DMS53 treated with DMSO at 0.1 percent for 48 hours (cell line): ENCODE measurements at regions not wholly inside any gene's neighbourhood (a gene's known extent, or its start where the extent isn't known, plus 50 kb on each side); places are given as distances from the start of the nearest gene placed in this dataset.

ENCODE experiments used
- DNase-seq: peaks from one replicate; lab custom pipeline; 2025; ENCODE audit not compliant: unreplicated experiment; lab: John Stamatoyannopoulos, UW

DNA sequence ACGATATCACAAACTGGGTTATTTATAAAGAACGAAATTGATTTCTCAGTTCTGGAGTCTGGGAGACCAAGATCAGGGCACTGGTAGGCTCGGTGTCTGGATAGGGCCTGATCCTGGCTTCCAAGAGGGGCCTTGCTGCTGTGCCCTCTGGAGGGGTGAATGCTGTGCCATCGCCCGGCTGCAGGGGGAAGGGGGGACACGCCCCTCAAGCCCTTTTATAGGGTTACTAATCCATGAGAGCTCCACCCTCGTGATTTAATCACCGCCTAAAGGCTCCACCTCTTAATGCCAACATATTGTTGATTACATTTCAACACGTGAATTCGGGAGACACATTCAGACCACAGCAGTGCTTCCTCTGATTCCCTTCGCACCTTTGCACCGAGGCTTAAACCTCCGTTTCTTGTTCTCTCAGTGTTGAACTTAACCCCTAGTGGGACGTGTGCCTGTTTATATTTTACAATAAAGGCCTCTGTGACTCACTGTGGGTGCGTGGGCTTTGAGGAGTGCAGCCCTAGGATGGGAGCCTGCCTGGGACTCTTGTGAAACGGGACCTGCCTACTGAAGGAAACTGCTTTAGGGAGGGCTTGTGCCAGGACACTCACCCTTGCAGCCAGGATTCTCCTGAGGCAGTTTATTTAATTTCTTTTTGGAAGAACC is 52.4 kb upstream of the SPATA13 start:
- no peak for DNase-seq

DNA sequence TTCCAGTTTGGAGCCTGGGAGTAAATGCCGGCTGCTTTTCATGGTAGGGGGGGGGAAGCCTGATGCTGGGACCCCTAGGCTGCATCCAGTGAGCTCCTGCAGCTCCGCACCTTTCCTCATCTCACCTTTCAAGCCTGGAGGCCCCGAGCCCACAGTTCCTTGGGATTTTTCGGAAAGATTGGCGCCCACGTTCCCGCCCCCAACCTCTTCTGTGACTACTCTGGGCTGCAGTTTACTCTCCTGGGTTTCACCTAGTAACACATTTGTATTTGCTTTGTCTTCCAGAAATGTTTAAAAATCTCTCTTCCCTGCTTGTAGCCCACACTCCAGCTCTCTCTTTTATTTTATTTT is 51.9 kb upstream of the SPATA13 start:
- DNase-seq = no peak

DNA sequence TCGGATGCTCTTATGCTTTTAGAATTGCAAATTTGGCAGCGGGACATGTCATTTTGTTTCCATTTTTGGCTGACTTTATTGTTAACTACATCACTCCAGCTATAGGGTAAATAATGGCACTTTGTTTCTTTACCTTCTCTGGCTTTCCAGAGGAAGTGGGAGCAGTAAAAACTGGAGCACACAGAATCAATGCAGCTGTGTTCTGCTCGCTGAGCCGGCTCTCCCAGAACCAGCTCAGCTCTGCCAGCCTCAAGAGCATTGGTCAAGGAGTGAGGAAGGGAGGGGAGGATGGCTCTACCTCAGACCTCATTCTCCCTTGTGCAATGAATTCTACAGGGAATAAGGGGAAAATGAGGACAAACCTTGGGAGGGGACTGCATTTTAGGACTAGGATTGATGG is 50.5 kb upstream of the SPATA13 start:
- no peak for DNase-seq
